ENCODE measurements at regions not wholly inside any gene's neighbourhood (a gene's known extent, or its start where the extent isn't known, plus 50 kb on each side); places are given as distances from the start of the nearest gene placed in this dataset.

GRCh38 chrX:39465906-39466305 is 631.9 kb downstream of the BCOR start:
- no peak for TF ChIP-seq POLR2A (IDR thresholded peaks at IDR 0.05)
- TF ChIP-seq CTCF (IDR thresholded peaks at IDR 0.05) = no peak
